ENCODE measurements at regions not wholly inside any gene's neighbourhood (a gene's known extent, or its start where the extent isn't known, plus 50 kb on each side); places are given as distances from the start of the nearest gene placed in this dataset.

- 83 to 95% methylated on average over 1 of the region's 1 CpG for WGBS, 2 donors
- H3K9me3 ChIP-seq, result no peaks in the 10 kb centered on the region
- no peak for ATAC-seq
Measured at GRCh38 chr18:66819235-66819634, 215.3 kb upstream of the CDH19 start.

DNA sequence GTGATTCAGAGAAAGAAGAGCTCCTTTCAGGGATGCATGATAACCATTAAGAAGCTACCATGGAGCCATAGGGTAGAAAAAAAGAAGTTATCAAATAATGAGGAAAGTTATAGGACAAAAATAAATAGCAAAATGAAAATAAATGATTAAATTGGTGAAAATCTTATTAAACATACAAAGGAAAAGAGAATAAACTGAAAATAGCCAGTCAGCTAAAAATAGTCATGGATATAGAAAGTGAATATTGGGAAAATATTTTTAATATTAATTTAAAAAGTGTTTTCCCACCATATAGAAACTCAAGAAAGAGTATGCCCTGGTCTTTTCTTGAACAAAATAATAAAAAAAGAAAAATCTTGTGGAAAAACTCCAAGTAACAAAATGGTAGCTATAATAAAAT, 209.2 kb upstream of the CDH19 start:
- no peak for DNase-seq
- no peak overlapping the region for H3K27ac ChIP-seq
- no peaks in the 10 kb centered on the region for H3K27me3 ChIP-seq
- no peaks in the 10 kb centered on the region for H3K9me3 ChIP-seq
- ATAC-seq, result no peak
- no peaks in the 10 kb centered on the region for H3K36me3 ChIP-seq (replicated peaks in 1 of 2; ENCODE audit: insufficient read depth in 1 of 2, low read depth in 2 of 2)
- TF ChIP-seq, protein P1, sequence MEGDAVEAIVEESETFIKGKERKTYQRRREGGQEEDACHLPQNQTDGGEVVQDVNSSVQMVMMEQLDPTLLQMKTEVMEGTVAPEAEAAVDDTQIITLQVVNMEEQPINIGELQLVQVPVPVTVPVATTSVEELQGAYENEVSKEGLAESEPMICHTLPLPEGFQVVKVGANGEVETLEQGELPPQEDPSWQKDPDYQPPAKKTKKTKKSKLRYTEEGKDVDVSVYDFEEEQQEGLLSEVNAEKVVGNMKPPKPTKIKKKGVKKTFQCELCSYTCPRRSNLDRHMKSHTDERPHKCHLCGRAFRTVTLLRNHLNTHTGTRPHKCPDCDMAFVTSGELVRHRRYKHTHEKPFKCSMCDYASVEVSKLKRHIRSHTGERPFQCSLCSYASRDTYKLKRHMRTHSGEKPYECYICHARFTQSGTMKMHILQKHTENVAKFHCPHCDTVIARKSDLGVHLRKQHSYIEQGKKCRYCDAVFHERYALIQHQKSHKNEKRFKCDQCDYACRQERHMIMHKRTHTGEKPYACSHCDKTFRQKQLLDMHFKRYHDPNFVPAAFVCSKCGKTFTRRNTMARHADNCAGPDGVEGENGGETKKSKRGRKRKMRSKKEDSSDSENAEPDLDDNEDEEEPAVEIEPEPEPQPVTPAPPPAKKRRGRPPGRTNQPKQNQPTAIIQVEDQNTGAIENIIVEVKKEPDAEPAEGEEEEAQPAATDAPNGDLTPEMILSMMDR (IDR thresholded peaks at IDR 0.05), result no peak
- no peak for TF ChIP-seq POLR2A (IDR thresholded peaks at IDR 0.05)
- intact Hi-C loops (cut with DNase I), result no loop called here
- no peak overlapping the region for H3K4me3 ChIP-seq
- H3K4me1 ChIP-seq, result no peaks in the 10 kb centered on the region

More at GRCh38 chr18:66819235-66819634, 215.3 kb upstream of the CDH19 start:
- intact Hi-C loops (cut with DNase I), result no loop called here
- no peaks in the 10 kb centered on the region for H3K27me3 ChIP-seq
- no peak overlapping the region for H3K27ac ChIP-seq
- DNase-seq, result no peak
- H3K36me3 ChIP-seq (replicated peaks in 1 of 2; ENCODE audit: insufficient read depth in 1 of 2, low read depth in 2 of 2), result no peaks in the 10 kb centered on the region
- H3K4me3 ChIP-seq, result no peak overlapping the region
- H3K4me1 ChIP-seq, result no peaks in the 10 kb centered on the region
- TF ChIP-seq, protein P1 (IDR thresholded peaks at IDR 0.05), result peak in 1 of 7 experiments; percentile 20
- no peak for TF ChIP-seq POLR2A (IDR thresholded peaks at IDR 0.05)

DNA sequence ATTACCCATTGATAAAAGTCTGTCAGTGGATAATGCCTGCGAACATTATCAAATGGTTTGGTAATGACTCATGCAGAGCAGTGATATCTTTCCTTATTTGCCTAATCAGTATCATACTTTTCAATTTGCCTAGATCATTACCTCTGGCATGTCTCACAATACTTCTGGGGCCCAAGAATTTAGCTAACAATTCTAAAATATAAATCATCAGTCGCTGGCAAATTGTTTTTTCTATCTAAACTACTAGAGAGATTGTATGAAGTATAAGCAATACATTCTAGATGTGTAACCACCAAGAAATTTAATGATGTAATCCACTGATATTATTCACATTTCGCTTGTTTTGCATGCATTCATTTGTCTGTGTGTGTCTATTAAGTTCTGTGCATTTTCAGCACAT, 191.2 kb upstream of the CDH19 start:
- no peak for TF ChIP-seq POLR2A (IDR thresholded peaks at IDR 0.05)
- TF ChIP-seq, protein P1 (IDR thresholded peaks at IDR 0.05), result no peak
- Histone ChIP-seq H3K4me3 (no peak overlapping the region), H3K27ac (no peak overlapping the region), H3K36me3 (replicated peaks in 1 of 2; ENCODE audit: insufficient read depth in 1 of 2, low read depth in 2 of 2) (no peaks in the 10 kb centered on the region), H3K9me3 (no peaks in the 10 kb centered on the region), H3K27me3 (peaks cover 0 to 4% of the 10 kb centered on the region in 2 donors), H3K4me1 (no peaks in the 10 kb centered on the region)
- DNase-seq (no peak), ATAC-seq (no peak)
- intact Hi-C loops (cut with DNase I), result no loop called here
- WGBS, 2 donors, result 36 to 50% methylated on average over 3 of the region's 3 CpGs

- DNase-seq (no peak), ATAC-seq (no peak)
- Histone ChIP-seq H3K27ac (no peak overlapping the region), H3K36me3 (replicated peaks in 1 of 2; ENCODE audit: insufficient read depth in 1 of 2, low read depth in 2 of 2) (no peaks in the 10 kb centered on the region), H3K4me3 (no peak overlapping the region), H3K27me3 (peaks cover 0 to 4% of the 10 kb centered on the region in 2 donors), H3K4me1 (no peaks in the 10 kb centered on the region), H3K9me3 (no peaks in the 10 kb centered on the region)
- TF ChIP-seq POLR2A (IDR thresholded peaks at IDR 0.05), result no peak
- intact Hi-C loops (cut with DNase I), result no loop called here
- WGBS, 2 donors, result 55 to 66% methylated on average over 3 of the region's 3 CpGs
Measured at GRCh38 chr18:66792466-66792865, 188.6 kb upstream of the CDH19 start.

DNA sequence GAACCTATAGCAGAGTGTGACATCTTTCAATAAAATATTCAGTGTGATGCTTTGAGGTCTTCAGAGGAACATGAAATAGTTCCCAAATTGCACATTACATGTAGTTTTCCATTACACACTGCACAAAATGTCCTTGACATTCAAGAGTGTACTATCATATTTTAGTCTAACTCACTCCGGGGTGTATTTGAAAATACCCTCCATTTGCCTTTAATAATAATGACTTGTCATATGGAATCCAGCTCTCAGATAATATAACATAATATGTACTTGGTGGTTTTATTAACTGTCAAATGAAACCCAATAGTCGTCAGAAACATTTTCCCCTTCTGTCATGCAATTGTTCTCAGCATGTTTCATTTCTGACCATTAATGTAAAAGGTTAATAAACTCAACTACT, 176.7 kb upstream of the CDH19 start:
- TF ChIP-seq POLR2A (IDR thresholded peaks at IDR 0.05), result no peak
- TF ChIP-seq, protein P1 (IDR thresholded peaks at IDR 0.05), result no peak
- 61 to 65% methylated on average over 2 of the region's 2 CpGs for WGBS, 2 donors
- ATAC-seq (no peak), DNase-seq (no peak)
- Histone ChIP-seq H3K27ac (no peak overlapping the region), H3K27me3 (no peaks in the 10 kb centered on the region), H3K9me3 (no peaks in the 10 kb centered on the region), H3K4me1 (no peaks in the 10 kb centered on the region), H3K4me3 (no peak overlapping the region), H3K36me3 (replicated peaks in 1 of 2; ENCODE audit: insufficient read depth in 1 of 2, low read depth in 2 of 2) (no peaks in the 10 kb centered on the region)
- intact Hi-C loops (cut with DNase I), result no loop called here
